Esophagus muscularis mucosa (tissue), 4 donors: ENCODE measurements at regions not wholly inside any gene's neighbourhood (a gene's known extent, or its start where the extent isn't known, plus 50 kb on each side); places are given as distances from the start of the nearest gene placed in this dataset.

Experiments used
- DNase-seq: peaks from one replicate; pipeline ENCODE4 v3.0.0-alpha.2; 2017; ENCODE audit errors: extremely low spot score
- H3K27ac ChIP-seq, 4 donors: fragments of 200-600 bp; sonication (generic); replicated peaks in 1 of 4; 1 replicate in 3 of 4; 2 replicates in 1 of 4; pipeline ENCODE4 v1.5.1; 2016 to 2019; ENCODE audit warnings: mild to moderate bottlenecking in 1 of 4
- H3K27me3 ChIP-seq, 4 donors: fragments of 200-600 bp; sonication (generic); one replicate each; pipeline versions ENCODE4 v1.5.1 to v1.6.0; 2016 to 2019
- H3K36me3 ChIP-seq, 4 donors: fragments of 200-600 bp; sonication (generic); one replicate each; pipeline ENCODE4 v1.5.1; 2016 to 2019
- H3K4me1 ChIP-seq, 4 donors: fragments of 200-600 bp; sonication (generic); one replicate each; pipeline ENCODE4 v1.5.1; 2016 to 2019
- H3K4me3 ChIP-seq, 4 donors: fragments of 200-600 bp; sonication (generic); 1 replicate in 2 of 4; 2 replicates in 2 of 4; pipeline ENCODE4 v1.5.1; 2016 to 2019; ENCODE audit warnings: mild to moderate bottlenecking in 4 of 4, moderate library complexity in 1 of 4
- H3K9me3 ChIP-seq, 4 donors: fragments of 200-600 bp; sonication (generic); 1 replicate in 3 of 4; 2 replicates in 1 of 4; pipeline ENCODE4 v1.5.1; 2016 to 2019
- EP300 ChIP-seq: sonication (generic); formaldehyde crosslinking; IDR thresholded peaks from one replicate; pipeline ENCODE4 v1.6.1; 2017; ENCODE audit warnings: antibody characterized with exemption
- POLR2A ChIP-seq: fragments of 450-650 bp; IDR thresholded peaks from one replicate; pipeline ENCODE4 v1.6.1; 2017; ENCODE audit warnings: antibody characterized with exemption, moderate library complexity, mild to moderate bottlenecking, low read depth
- POLR2AphosphoS5 ChIP-seq, 2 donors: sonication (generic); formaldehyde crosslinking; IDR thresholded peaks; one replicate each; pipeline ENCODE4 v1.6.1; 2017; ENCODE audit warnings: antibody characterized with exemption in 2 of 2
- WGBS: methylation state at CpG from one replicate; pipeline ENCODE4 v1.1.5; 2018; 5-methylcytosine and 5-hydroxymethylcytosine counted together
- intact Hi-C: fragments of 100-400 bp; cut with DNase I; formaldehyde crosslinking; loops from one replicate; pipeline ENCODE4 v1.15.1; 2023
- TF ChIP-seq, protein P1 (sequence below), 3 experiments: fragments of 200-600 bp in 2 of 3; fragments of 450-650 bp in 1 of 3; sonication (generic) in 2 of 3; IDR thresholded peaks; one replicate each; pipeline ENCODE4 v1.5.1; 2017 to 2019; ENCODE audit warnings: antibody characterized with exemption in 3 of 3, mild to moderate bottlenecking in 2 of 3, moderate library complexity in 1 of 3

GRCh38 chr10:112886463-112886862, 63.6 kb upstream of the TCF7L2 start:
- WGBS: 90% methylated on average over 4 of the region's 4 CpGs
- no peaks in the 10 kb centered on the region for H3K9me3 ChIP-seq
- intact Hi-C loops: no loop called here

GRCh38 chr10:112887968-112888367, 62.1 kb upstream of the TCF7L2 start:
- Histone ChIP-seq H3K4me1 (no peaks in the 10 kb centered on the region), H3K27me3 (no peaks in the 10 kb centered on the region), H3K9me3 (peaks cover 0 to 7% (median 0%) of the 10 kb centered on the region in 4 donors), H3K4me3 (no peak overlapping the region), H3K36me3 (no peaks in the 10 kb centered on the region), H3K27ac (no peak overlapping the region)
- WGBS: 100% methylated on average over 3 of the region's 3 CpGs
- DNase-seq: no peak
- intact Hi-C loops: no loop called here
- TF ChIP-seq EP300 (no peak), POLR2A (no peak), POLR2AphosphoS5 (IDR thresholded peaks at IDR 0.05) (no peak)
- TF ChIP-seq, protein P1, sequence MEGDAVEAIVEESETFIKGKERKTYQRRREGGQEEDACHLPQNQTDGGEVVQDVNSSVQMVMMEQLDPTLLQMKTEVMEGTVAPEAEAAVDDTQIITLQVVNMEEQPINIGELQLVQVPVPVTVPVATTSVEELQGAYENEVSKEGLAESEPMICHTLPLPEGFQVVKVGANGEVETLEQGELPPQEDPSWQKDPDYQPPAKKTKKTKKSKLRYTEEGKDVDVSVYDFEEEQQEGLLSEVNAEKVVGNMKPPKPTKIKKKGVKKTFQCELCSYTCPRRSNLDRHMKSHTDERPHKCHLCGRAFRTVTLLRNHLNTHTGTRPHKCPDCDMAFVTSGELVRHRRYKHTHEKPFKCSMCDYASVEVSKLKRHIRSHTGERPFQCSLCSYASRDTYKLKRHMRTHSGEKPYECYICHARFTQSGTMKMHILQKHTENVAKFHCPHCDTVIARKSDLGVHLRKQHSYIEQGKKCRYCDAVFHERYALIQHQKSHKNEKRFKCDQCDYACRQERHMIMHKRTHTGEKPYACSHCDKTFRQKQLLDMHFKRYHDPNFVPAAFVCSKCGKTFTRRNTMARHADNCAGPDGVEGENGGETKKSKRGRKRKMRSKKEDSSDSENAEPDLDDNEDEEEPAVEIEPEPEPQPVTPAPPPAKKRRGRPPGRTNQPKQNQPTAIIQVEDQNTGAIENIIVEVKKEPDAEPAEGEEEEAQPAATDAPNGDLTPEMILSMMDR (IDR thresholded peaks at IDR 0.05): no peak

More at GRCh38 chr10:112886463-112886862, 63.6 kb upstream of the TCF7L2 start:
- H3K4me3 ChIP-seq: no peak overlapping the region
- DNase-seq: no peak
- H3K27ac ChIP-seq: no peak overlapping the region
- H3K36me3 ChIP-seq: no peaks in the 10 kb centered on the region
- no peaks in the 10 kb centered on the region for H3K4me1 ChIP-seq
- H3K27me3 ChIP-seq: no peaks in the 10 kb centered on the region
- TF ChIP-seq EP300: no peak
- TF ChIP-seq POLR2A: no peak
- TF ChIP-seq, protein P1 (IDR thresholded peaks at IDR 0.05): no peak
- TF ChIP-seq POLR2AphosphoS5 (IDR thresholded peaks at IDR 0.05): no peak

- Histone ChIP-seq H3K4me3 (no peak overlapping the region), H3K4me1 (peaks cover 0 to 11% (median 11%) of the 10 kb centered on the region in 4 donors), H3K27me3 (no peaks in the 10 kb centered on the region), H3K9me3 (peaks cover 0 to 7% (median 0%) of the 10 kb centered on the region in 4 donors), H3K27ac (no peak overlapping the region), H3K36me3 (no peaks in the 10 kb centered on the region)
- no peak for DNase-seq
- 100% methylated on average over 3 of the region's 4 CpGs for WGBS
- no peak for TF ChIP-seq POLR2A
- TF ChIP-seq, protein P1 (IDR thresholded peaks at IDR 0.05): no peak
- TF ChIP-seq EP300: no peak
- no peak for TF ChIP-seq POLR2AphosphoS5 (IDR thresholded peaks at IDR 0.05)
- intact Hi-C loops: no loop called here
Observed at GRCh38 chr10:112895292-112895691, 54.8 kb upstream of the TCF7L2 start.

GRCh38 chr10:112896273-112896672, 53.8 kb upstream of the TCF7L2 start:
- intact Hi-C loops: no loop called here
- no peak overlapping the region for H3K27ac ChIP-seq
- H3K27me3 ChIP-seq: no peaks in the 10 kb centered on the region
- WGBS: 89% methylated on average over 3 of the region's 3 CpGs
- DNase-seq: no peak
- peaks cover 0 to 7% (median 0%) of the 10 kb centered on the region in 4 donors for H3K9me3 ChIP-seq
- TF ChIP-seq EP300 (no peak), POLR2A (no peak), POLR2AphosphoS5 (IDR thresholded peaks at IDR 0.05) (no peak)
- TF ChIP-seq, protein P1 (IDR thresholded peaks at IDR 0.05): no peak
- H3K4me3 ChIP-seq: no peak overlapping the region
- peaks cover 0 to 11% (median 11%) of the 10 kb centered on the region in 4 donors for H3K4me1 ChIP-seq
- H3K36me3 ChIP-seq: no peaks in the 10 kb centered on the region

DNA sequence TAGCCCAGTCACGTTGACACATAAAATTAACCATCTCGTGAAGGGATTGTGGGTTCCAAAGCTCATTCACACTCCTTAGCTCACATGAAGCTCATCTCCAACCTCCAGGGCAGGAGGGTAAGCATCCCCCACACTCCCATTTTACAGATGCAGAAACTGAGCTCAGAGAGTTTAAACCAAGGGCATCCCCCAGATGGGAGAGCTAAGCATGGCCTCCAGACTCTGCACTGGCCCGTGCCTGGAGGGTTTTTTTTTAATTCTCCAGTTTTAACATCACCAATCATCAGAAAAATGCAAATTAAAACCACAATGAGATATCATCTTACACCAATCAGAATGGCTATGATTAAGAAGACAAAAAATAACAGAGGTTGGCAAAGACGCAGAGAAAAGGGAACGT, 53.3 kb upstream of the TCF7L2 start:
- TF ChIP-seq POLR2A (no peak), EP300 (no peak), POLR2AphosphoS5 (IDR thresholded peaks at IDR 0.05) (no peak)
- TF ChIP-seq, protein P1 (IDR thresholded peaks at IDR 0.05): no peak
- intact Hi-C loops: no loop called here
- H3K27ac ChIP-seq: no peak overlapping the region
- no peaks in the 10 kb centered on the region for H3K36me3 ChIP-seq
- peaks cover 0 to 11% (median 11%) of the 10 kb centered on the region in 4 donors for H3K4me1 ChIP-seq
- H3K27me3 ChIP-seq: no peaks in the 10 kb centered on the region
- 76% methylated on average over 5 of the region's 5 CpGs for WGBS
- H3K9me3 ChIP-seq: peaks cover 0 to 7% (median 0%) of the 10 kb centered on the region in 4 donors
- no peak for DNase-seq
- no peak overlapping the region for H3K4me3 ChIP-seq
